ENCODE measurements at regions not wholly inside any gene's neighbourhood (a gene's known extent, or its start where the extent isn't known, plus 50 kb on each side); places are given as distances from the start of the nearest gene placed in this dataset.

GRCh38 chr5:44659334-44659733, 149.4 kb upstream of the MRPS30 start:
- no peak for DNase-seq

GRCh38 chr5:44652674-44653073, 156.1 kb upstream of the MRPS30 start:
- no peak for DNase-seq

GRCh38 chr5:44646016-44646415, 162.7 kb upstream of the MRPS30 start:
- DNase-seq: no peak

GRCh38 chr5:44645502-44645901, 163.2 kb upstream of the MRPS30 start:
- no peak for DNase-seq

GRCh38 chr5:44644628-44645027, 164.1 kb upstream of the MRPS30 start:
- no peak for DNase-seq

GRCh38 chr5:44641820-44642219, 166.9 kb upstream of the MRPS30 start:
- no peak for DNase-seq

GRCh38 chr5:44640945-44641456, 167.7 kb upstream of the MRPS30 start:
- no peak for DNase-seq

GRCh38 chr5:44637916-44638869, 170.6 kb upstream of the MRPS30 start:
- no peak for DNase-seq

- no peak for DNase-seq
These were observed 176.4 kb upstream of the MRPS30 start for GRCh38 chr5:44632344-44632743.

GRCh38 chr5:44626846-44627245, 181.9 kb upstream of the MRPS30 start:
- DNase-seq: no peak

GRCh38 chr5:44622331-44622730, 186.4 kb upstream of the MRPS30 start:
- no peak for DNase-seq

- DNase-seq: no peak
These were observed 188.7 kb upstream of the MRPS30 start for GRCh38 chr5:44619875-44620610.

GRCh38 chr5:44614845-44615244, 193.9 kb upstream of the MRPS30 start:
- DNase-seq: no peak

- DNase-seq: no peak
These were observed 194.8 kb upstream of the MRPS30 start for GRCh38 chr5:44613936-44614335.

- DNase-seq: no peak
These were observed 202.8 kb upstream of the MRPS30 start for GRCh38 chr5:44605926-44606325.

GRCh38 chr5:44603496-44604272, 205.1 kb upstream of the MRPS30 start:
- peak; percentile 1 for DNase-seq

- no peak for DNase-seq
These were observed 185.5 kb upstream of the FGF10 start for GRCh38 chr5:44574678-44575077.

- DNase-seq: no peak
These were observed 179.3 kb upstream of the FGF10 start for GRCh38 chr5:44568519-44568918.

GRCh38 chr5:44565902-44566301, 176.7 kb upstream of the FGF10 start:
- DNase-seq: no peak

- no peak for DNase-seq
These were observed 176.1 kb upstream of the FGF10 start for GRCh38 chr5:44565360-44565759.

GRCh38 chr5:44546286-44546685, 157.1 kb upstream of the FGF10 start:
- DNase-seq: no peak

GRCh38 chr5:44543511-44543910, 154.3 kb upstream of the FGF10 start:
- no peak for DNase-seq

- DNase-seq: no peak
These were observed 153.2 kb upstream of the FGF10 start for GRCh38 chr5:44542470-44542869.
